HG03280 (cell line): ENCODE measurements at regions not wholly inside any gene's neighbourhood (a gene's known extent, or its start where the extent isn't known, plus 50 kb on each side); places are given as distances from the start of the nearest gene placed in this dataset.

Source experiments
- ATAC-seq: cut with Tn5 transposase; IDR thresholded peaks from one replicate; pipeline ENCODE4 v1.9.1; 2021; ENCODE audit warnings: mild to moderate bottlenecking, moderate library complexity; ENCODE audit not compliant: unreplicated experiment

GRCh38 chr11:88405853-88406252 is 68.3 kb upstream of the CTSC start:
- ATAC-seq: no peak

- ATAC-seq: no peak
These were observed 67.6 kb upstream of the CTSC start for GRCh38 chr11:88404932-88405710.

- ATAC-seq: no peak
These were observed 66.9 kb upstream of the CTSC start for GRCh38 chr11:88404391-88404790.

- no peak for ATAC-seq
These were observed 65.2 kb upstream of the CTSC start for GRCh38 chr11:88402784-88403183.

- ATAC-seq: no peak
These were observed 64.7 kb upstream of the CTSC start for GRCh38 chr11:88402192-88402715.

GRCh38 chr11:88398791-88399570 is 61.4 kb upstream of the CTSC start:
- ATAC-seq: no peak

- ATAC-seq: no peak
These were observed 60.8 kb upstream of the CTSC start for GRCh38 chr11:88398372-88398771.

- ATAC-seq: no peak
These were observed 52.7 kb upstream of the CTSC start for GRCh38 chr11:88390254-88390653.

GRCh38 chr11:88387957-88388356 is 50.4 kb upstream of the CTSC start:
- ATAC-seq: no peak
